Psoas muscle (tissue), 7 donors: ENCODE measurements at regions not wholly inside any gene's neighbourhood (a gene's known extent, or its start where the extent isn't known, plus 50 kb on each side); places are given as distances from the start of the nearest gene placed in this dataset.

Experiments used
- ATAC-seq, 4 donors: fragments of 200-7000 bp; cut with Tn5 transposase; one replicate each; pipeline ENCODE4 v1.9.1; 2020; ENCODE audit warnings: moderate library complexity in 3 of 4, mild to moderate bottlenecking in 2 of 4
- DNase-seq, 2 donors: peaks; one replicate each; pipeline ENCODE4 v3.0.0-alpha.2; 2020
- H3K27ac ChIP-seq: fragments of 200-600 bp; one replicate; pipeline ENCODE4 v1.8.0; 2022
- H3K27me3 ChIP-seq, 3 donors: fragments of 200-600 bp in 1 of 3; one replicate each; pipeline versions ENCODE4 v1.6.1 to v1.8.0; 2013 to 2022; ENCODE audit warnings: low read length in 2 of 3, mild to moderate bottlenecking in 2 of 3, moderate library complexity in 1 of 3; ENCODE audit not compliant: insufficient read depth in 3 of 3
- H3K36me3 ChIP-seq, 2 donors: fragments of 200-600 bp in 1 of 2; one replicate each; pipeline versions ENCODE4 v1.6.1 to v1.8.0; 2013 to 2022; ENCODE audit warnings: low read depth in 1 of 2, mild to moderate bottlenecking in 1 of 2, moderate library complexity in 1 of 2; ENCODE audit not compliant: insufficient read depth in 1 of 2
- H3K4me1 ChIP-seq: fragments of 200-600 bp; one replicate; pipeline ENCODE4 v1.8.0; 2022
- H3K4me3 ChIP-seq: fragments of 200-600 bp; one replicate; pipeline ENCODE4 v1.8.0; 2022; ENCODE audit warnings: mild to moderate bottlenecking
- H3K9me3 ChIP-seq: fragments of 200-600 bp; one replicate; pipeline ENCODE4 v1.8.0; 2022
- CTCF ChIP-seq: fragments of 200-600 bp; IDR thresholded peaks from one replicate; pipeline ENCODE4 v1.8.0; 2022; ENCODE audit warnings: antibody characterized with exemption
- WGBS, 3 donors: extraction: QIAGEN DNeasy Blood & Tissue Kit; methylation state at CpG; one replicate each; pipeline versions ENCODE4 v1.1.6 to v1.1.7; 2013; 5-methylcytosine and 5-hydroxymethylcytosine counted together
- intact Hi-C, 2 donors: fragments of 100-400 bp; cut with DNase I; formaldehyde crosslinking; loops; one replicate each; pipeline versions ENCODE4 v1.11.0 to v1.14.2; 2022
- donor health status: healthy with polysubstance abuse.
- donor health status: DM: no; HTN: no; CAD: no; lungs with moderate emphysema.
- donor health status: Bipolar disorder and iron deficiency.
- donor health status: healthy.
- donor health status: DM: yes; HTN: yes; CAD: no.
- donor health status: DM: no; HTN: no; CAD: no.
- donor health status: DM: yes; HTN: yes; CAD: no.

- intact Hi-C loops, result no loop called here
- Histone ChIP-seq H3K4me3 (no peak overlapping the region), H3K9me3 (no peaks in the 10 kb centered on the region), H3K27me3 (no peaks in the 10 kb centered on the region), H3K4me1 (no peaks in the 10 kb centered on the region), H3K36me3 (no peaks in the 10 kb centered on the region), H3K27ac (no peak overlapping the region)
- DNase-seq (peak in 1 of 2 donors; percentile 22), ATAC-seq (no peak)
- 70 to 76% (median 75%) methylated on average over 10 of the region's 10 CpGs for WGBS, 3 donors
- TF ChIP-seq CTCF, result no peak
These were observed 59.3 kb upstream of the CCDC91 start for GRCh38 chr12:28130625-28131598.

GRCh38 chr12:28132398-28132797 lies 57.9 kb upstream of the CCDC91 start:
- H3K36me3 ChIP-seq, result no peaks in the 10 kb centered on the region
- no peak for DNase-seq
- no peak overlapping the region for H3K4me3 ChIP-seq
- no peak overlapping the region for H3K27ac ChIP-seq
- WGBS, 3 donors, result 85 to 97% (median 88%) methylated on average over 3 of the region's 3 CpGs
- no peak for TF ChIP-seq CTCF
- H3K9me3 ChIP-seq, result no peaks in the 10 kb centered on the region
- intact Hi-C loops, result no loop called here
- H3K4me1 ChIP-seq, result no peaks in the 10 kb centered on the region
- no peaks in the 10 kb centered on the region for H3K27me3 ChIP-seq
- no peak for ATAC-seq

- intact Hi-C loops, result no loop called here
- no peaks in the 10 kb centered on the region for H3K9me3 ChIP-seq
- no peak for TF ChIP-seq CTCF
- no peaks in the 10 kb centered on the region for H3K27me3 ChIP-seq
- no peak for ATAC-seq
- 66 to 94% (median 82%) methylated on average over 2 of the region's 2 CpGs for WGBS, 3 donors
- no peak overlapping the region for H3K4me3 ChIP-seq
- no peak for DNase-seq
- no peak overlapping the region for H3K27ac ChIP-seq
- no peaks in the 10 kb centered on the region for H3K4me1 ChIP-seq
- no peaks in the 10 kb centered on the region for H3K36me3 ChIP-seq
These were observed 54.3 kb upstream of the CCDC91 start for GRCh38 chr12:28135801-28136439.

GRCh38 chr12:28137414-28137813 lies 52.8 kb upstream of the CCDC91 start:
- DNase-seq (no peak), ATAC-seq (no peak)
- H3K4me1 ChIP-seq, result no peaks in the 10 kb centered on the region
- no peak overlapping the region for H3K27ac ChIP-seq
- H3K36me3 ChIP-seq, result no peaks in the 10 kb centered on the region
- H3K27me3 ChIP-seq, result peaks cover 0 to 4% (median 0%) of the 10 kb centered on the region in 3 donors
- H3K4me3 ChIP-seq, result no peak overlapping the region
- no peak for TF ChIP-seq CTCF
- no peaks in the 10 kb centered on the region for H3K9me3 ChIP-seq
- intact Hi-C loops, result no loop called here
